Superior temporal gyrus (tissue), 1 donor: ENCODE measurements at regions not wholly inside any gene's neighbourhood (a gene's known extent, or its start where the extent isn't known, plus 50 kb on each side); places are given as distances from the start of the nearest gene placed in this dataset.
A peak's percentile ranks its signal among the peaks of the same experiment; 100 is the strongest.
"Not testable (repeated sequence)": the region's sequence is repeated elsewhere in the genome, so short reads cannot be mapped to it uniquely, and the experiment has no call there.

Experiments used
- DNase-seq: peaks from one replicate; pipeline ENCODE4 v3.0.0-alpha.2; 2016; ENCODE audit errors: extremely low spot score

DNA sequence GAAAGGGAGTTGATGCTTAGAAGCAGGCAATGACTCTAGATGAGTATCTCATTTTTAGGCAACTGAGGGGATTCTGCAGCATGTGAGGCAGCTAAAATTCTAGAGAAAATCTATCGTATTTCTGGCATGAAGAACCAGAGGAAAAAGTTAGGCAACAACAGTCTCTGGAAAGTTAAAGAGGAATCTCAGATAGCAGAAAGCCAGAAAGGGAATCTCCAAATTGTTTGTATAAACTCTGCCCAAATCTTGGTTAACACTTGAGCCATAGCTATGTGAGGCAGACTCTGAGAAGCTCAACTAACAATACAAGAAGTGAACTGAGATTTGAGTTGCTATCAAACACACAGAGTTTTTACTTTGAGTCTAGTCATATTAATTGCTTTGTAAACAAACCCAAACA lies 215.8 kb upstream of the FZD8 start:
- no peak for DNase-seq

DNA sequence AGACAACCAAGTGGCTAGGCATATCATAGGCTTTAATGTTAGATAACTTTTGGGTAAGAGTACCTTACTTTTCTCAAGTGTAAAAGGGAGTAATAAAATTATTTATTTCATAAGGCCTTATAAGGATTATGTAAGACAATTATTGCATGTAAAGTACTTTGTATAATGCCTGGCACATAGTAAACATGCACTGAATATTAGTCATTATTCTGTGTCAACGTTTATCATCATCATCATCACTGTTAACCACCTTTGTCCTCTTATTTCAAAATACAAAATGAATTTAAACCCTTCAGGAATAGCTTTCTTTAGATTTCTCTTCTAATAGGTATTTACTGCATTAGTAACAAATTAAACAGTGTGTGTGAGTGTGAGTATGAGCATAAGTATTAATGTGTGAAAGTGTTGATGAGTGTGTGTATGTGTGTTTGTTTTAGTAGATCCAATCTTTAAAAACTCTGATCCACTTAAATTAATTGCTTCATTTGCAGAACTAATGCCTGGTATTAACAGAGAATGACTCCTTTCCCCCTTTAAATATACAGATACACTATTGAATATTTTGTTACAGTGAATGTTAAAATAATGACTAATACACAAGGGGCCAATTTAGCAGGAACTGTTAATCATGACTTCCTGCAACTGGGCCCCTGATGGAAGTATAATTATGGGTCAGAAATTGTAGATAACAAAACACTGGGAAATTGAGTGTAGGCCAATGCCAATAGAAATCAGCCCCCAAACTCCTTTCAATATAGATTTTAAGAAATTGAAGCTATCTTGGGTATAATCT lies 213.3 kb upstream of the FZD8 start:
- no peak for DNase-seq

DNA sequence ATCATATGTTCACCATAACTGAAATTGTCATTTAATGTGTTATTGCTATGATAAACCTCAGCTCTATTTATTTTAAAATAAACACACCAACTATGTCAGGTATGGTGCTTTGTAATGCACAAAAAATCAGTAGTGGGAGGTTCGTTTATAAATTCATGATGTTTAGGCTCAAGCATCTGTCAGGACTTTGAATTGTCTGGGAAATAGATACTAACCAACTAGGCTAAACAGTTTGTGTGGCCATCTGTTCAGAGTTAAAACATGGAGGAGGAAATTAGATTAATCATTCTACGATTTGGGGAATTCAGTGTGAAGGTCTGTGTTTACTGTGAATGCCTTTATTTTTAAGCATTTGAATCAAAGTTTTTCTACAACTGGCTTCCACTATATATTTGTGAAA lies 212.6 kb upstream of the FZD8 start:
- DNase-seq = no peak

DNA sequence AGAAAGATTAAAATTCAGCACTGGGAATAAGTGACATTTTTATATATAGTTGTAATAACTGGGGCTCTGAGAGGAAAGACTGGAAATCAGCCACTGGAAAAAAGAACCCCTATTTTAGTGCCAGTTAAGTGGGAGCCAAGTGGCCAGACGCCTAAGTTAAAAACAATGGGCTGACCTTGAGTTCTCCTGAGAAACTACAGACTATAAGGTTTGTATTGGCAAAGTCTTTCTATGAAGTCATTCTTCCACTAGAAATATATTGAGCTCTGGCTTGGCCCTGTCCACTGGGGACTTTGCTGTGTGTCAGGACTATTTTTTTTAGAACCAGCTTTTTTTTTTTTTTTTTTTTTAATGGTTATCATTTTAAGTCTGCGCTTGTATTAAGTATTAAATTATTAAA lies 210.6 kb upstream of the FZD8 start:
- DNase-seq = no peak

DNA sequence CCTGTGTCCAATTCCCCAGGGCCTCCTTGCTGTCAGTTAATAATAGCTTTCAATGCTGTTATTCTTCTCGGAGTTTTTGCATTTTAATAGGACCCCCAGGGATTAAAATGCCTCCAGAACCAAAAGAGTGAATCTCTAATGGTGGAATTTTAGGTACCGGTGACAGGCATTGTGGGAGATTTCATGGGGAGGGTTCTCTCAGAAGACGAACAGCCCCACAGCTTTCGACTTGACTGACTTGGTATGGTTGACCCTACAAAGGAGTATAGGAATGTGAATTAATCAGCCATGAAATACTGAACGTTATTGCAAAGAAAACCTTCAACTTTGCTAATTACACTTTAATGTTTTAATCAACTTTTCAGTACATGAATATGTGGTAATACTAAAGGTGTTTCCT lies 206.3 kb upstream of the FZD8 start:
- DNase-seq = no peak

DNA sequence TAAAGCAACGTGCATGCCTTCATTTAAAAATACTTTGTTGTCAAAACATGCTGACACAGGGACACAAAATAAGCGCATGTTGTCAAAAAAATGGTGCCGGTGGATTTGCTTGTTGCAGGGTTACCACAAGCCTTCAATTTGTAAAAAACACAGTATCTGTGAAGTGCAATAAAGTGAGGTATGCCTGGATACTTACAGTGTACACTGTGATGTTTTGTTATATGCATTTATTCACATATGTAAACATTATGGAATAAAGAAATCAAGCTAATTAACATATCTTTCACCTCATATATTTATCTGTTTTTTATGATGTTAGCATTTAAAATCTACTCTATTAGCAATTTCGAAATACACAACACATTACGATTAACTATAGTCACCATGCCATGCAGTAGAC lies 202.6 kb upstream of the FZD8 start:
- DNase-seq = no peak

DNA sequence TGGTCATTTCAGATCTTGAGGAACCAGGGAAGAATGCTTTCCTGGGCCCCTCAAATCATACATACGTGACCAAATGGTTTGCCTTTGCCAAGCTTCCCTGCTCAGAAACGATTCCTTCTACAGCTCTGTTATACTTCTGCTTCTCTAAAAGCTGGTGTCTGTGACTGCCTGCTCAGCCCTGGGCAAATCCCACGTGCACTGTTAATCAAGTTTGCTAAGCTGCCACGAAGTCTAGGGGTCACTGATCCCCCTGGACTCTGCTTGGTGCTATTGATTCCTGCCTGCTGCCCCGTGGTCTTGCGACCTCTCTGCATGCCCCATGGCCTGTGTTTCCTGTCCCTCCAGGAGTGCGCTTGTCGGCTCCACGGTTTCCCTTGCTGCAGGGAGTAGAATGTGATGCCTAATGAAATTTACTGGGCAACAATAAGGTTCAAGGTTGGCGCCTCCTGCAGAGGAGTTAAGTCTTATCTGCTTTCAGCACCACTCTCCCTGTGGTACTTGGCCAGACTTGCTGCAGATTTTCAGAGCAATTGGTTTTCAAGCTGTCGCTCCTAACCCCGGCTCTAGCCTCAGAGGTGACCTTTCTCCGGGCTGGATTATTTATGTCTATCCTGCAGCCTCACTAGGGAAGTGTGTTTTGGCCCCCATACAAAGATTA lies 201.6 kb upstream of the FZD8 start:
- DNase-seq = no peak

DNA sequence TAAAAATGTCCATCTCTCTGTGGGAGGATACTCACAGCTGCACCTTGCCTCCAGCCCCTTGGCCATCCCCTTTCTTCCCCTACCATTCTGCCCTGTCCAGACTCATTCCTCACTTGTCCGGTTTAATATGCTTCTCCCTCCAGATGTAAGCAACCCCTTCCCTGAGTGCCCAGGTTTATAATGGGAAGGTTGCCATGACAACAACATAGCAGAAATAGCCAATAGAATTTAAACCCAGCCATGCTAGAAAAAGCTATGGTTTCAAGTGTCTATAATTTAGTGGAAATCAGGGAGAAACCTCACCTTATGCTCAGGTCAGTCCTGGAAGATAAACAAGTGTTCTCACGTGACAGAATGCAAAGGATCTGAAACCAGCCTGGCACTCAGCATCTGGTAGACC lies 196.0 kb upstream of the FZD8 start:
- DNase-seq = no peak

DNA sequence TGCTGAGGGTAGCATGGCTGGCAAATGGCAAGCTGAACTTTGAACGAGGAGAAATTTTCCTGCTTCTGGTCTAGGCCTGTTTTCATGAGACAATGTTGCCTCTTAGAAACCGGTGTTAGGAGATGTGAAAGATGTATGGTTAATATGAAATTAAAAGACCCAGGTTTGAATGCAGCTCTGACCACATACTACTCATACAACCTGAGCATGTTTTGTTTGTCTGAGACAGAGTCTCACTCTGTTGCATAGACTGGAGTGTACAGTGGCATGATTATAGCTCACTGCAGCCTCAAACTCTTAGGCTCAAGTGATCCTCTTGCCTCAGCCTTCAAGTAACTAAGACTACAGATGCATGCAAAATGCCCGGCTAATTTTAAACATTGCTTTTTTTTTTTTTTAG lies 193.4 kb upstream of the FZD8 start:
- DNase-seq = no peak

DNA sequence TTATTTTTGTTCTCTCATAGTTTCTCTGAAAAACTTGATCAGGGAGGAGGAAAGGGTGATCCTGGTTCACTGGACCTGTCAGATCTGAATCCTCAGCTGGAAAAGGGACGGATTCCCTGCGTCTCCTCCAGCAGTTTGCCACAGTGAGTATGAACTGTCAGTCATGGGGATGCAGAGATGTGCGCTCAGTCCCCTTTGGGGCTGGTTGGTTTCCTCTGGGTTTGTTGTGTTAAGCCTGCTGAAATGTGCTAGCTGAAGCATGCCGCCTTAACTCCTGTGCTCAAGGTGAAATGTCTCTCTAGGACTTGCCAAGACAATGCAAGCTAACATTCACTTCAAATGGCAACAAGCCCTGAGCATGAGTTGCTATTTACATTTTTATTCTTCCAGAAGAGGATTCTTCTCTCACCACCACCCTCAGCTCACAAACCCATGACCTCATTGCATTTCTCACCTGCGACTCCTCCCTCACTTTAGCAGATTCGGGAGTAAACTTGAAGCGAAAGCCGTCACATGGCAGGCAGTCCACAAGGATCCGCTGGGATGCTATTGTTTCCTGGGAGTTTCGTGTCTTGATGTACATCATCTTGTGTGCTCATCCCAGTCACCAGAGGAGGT lies 192.9 kb upstream of the FZD8 start:
- no peak for DNase-seq

DNA sequence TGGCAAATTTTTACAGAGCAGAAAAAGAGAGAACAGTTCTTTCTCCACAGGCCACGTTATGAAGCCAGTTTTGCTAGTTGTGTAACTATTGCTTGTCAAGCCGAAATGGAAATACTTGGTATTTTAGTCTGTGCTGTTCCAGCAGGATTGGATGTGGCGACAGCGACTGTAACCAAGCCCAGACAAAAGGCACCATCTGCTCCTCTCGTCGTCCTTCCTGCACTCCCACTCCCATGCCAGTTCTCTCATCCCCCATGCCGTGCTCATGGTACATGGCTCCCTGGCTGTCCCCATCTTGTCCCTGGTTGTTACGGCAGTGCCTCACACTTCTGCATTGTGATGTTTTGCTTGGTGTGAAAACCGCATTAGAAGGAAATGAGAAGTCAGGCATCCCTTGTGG lies 185.7 kb upstream of the FZD8 start:
- peak; percentile 56 for DNase-seq

DNA sequence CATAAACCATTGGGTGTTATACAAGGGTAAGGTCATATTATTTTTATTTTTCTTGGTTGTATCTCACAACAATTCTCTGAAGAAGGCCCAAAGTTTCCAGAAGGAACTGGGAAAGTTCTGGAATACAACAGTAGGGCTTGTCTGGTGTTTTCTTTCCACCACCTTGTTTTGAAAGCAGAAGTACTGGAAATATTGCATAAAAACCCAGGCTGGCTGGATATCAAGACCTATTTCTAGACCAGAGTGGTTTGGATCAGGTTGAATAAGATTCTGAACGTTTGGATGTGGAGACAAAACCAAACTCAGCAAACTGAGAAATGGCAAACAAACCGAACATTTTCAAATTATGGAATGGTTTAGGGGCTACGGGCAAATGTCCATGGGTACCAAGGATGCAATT lies 182.6 kb upstream of the FZD8 start:
- no peak for DNase-seq

DNA sequence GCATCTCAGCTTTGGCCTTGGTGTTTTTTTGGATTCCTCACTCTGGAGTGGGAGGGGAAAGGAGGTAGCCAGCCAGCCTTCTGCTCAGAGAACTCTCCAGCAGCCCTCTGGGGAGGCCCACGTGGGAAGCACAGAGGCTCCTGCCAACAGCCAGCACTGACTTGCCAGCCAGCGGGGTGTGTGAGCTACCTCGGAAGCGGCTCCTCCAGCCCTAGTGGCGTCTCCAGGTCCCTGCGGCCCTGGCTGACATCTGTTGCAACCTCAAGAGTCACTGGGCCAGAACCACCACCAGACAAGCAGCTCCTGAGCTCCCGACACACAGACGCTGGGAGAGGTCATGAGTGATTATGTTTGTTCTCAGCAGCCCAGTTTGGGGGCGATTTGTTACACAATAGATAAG lies 180.2 kb upstream of the FZD8 start:
- peak; percentile 47 for DNase-seq

DNA sequence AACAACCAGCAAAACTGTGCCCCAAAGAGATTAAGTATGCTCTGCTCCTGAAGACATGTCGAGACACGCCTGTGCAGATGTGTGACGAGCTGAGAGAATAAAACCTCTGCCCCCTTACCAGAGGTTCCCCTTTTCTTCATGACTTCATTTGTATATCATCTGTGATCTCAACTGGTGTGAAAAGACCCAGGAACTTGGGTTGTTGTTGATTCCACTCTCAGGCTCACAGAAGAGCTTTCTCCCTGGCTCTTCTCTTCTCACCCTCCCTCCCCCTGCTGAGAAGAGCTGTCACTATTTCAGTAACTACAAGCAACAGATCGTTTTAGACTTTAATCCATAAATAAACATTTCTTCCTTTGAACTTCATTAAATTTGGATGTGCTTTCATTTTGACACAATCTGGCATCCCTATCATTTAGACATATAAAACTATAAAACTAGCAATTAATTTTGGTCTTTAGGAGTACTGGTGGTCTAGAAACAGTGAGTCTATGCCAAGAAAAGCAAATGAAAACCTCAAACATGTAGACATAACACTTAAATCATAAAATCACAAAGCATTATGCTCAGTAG lies 179.3 kb upstream of the FZD8 start:
- no peak for DNase-seq

DNA sequence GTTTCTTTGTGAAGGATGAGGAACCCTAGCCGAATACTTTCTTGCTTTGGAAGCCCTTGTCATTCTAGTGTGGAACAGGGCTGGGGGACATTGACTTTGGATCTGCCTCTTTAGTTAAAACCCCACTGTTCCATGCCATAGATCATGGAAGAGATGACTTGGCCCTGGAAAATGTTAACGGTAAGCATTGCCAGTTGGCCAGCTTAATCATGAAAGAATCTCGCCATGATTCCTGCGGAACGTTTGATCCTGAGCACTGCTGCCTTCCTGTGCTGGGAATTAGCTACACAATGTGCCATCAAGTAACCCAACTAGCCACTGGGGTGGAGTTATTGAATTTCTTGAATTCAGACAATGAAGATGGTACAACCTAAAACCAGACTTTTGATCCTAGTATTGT lies 177.6 kb upstream of the FZD8 start:
- DNase-seq = no peak

DNA sequence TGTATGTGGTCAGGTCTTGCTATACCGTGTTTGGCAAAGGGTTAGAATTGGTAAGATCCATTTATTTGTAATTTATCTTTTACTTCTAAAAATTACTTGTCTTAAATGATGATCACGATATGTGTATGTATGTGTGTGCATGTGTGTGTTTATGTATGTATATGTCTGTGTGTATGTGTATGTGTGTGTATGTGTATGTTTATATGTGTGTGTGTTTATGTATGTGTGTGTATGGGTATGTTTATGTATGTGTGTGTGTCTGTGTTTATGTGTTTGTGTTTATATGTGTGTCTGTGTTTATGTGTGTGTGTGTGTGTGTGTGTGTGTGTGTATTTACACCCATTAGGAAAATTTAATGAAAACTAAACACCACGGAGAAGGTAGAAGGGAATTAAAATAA lies 176.9 kb upstream of the FZD8 start:
- DNase-seq = no peak

DNA sequence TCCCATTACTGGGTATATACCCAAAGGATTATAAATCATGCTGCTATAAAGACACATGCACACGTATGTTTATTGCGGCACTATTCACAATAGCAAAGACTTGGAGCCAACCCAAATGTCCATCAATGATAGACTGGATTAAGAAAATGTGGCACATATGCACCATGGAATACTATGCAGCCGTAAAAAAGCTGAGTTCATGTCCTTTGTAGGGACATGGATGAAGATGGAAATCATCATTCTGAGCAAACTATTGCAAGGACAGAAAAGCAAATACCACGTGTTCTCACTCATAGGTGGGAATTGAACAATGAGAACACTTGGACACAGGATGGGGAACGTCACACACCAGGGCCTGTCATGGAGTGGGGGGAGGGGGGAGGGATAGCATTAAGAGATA lies 175.0 kb upstream of the FZD8 start:
- DNase-seq = not testable (repeated sequence)

DNA sequence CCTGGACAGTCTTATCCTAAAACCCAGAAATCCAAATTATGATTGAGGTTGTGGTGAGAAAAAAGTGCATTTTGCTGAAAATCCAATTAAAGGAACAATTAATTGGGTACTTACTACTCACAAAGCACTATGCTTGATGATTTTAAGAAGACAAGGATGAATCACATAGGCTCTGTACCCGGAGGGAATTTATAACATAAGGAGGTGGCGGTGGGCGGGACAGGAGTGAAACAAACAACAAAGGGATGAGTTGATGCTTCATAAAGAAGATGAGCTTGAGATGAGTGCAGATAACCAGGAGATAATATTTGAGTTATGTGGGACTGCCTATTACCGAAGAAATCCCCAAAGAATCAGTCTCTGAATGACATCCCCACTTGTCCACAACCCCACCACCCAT lies 171.1 kb upstream of the FZD8 start:
- DNase-seq = no peak

DNA sequence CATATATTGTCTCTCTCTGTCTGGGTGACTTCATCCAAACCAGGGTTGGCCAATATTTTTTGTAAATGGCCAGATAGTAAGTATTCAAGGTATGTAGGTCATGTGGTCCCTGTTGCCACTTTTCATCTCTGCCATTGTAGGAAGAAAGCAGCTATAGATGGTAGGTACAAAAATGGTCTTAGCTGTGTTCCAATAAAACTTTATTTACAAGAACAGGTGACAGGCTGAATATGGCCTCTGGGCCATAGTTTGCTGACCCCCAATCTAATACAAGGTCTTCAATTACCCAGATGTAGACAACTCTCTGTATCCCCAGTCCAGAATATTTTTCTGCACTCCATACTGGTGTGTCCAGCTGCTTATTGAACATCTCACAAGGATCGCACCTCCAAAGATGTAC lies 166.2 kb upstream of the FZD8 start:
- DNase-seq = no peak

DNA sequence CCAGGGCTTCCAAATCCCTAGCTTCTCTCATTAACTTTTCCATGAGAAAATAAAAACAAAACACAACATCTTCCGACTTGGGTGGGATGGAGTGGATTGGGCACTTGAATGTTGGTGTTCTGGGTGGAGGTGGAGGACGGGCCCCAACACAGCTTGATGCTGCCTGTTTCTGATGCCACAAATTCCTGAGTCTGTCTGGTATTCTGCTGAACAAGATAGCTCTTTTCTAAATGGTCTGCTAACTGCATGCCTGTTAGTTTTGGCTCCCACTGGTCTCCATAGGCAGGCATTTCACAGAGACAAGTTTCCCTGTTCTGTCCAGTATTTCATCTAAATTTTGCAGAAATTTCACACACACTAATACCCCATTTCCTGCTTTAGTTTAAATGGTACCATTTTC lies 160.9 kb upstream of the FZD8 start:
- DNase-seq = no peak

DNA sequence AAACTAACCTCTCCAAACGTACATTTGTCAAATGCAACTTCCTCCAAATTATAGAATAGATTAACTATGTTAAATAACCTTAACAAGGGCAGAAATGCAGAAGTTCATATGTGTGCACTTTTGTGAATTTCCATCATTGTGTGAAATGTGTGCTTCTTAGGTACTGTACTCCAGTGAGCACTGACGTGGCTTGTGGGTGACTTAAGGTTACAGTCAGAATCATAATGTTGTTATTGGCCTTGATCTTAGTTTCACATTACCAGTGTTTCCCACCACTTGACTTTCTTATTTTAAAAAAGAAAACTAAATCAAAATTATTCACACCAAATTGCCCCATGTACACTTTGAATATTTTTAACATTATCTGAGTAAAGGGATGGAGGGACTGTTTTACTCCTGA lies 155.1 kb upstream of the FZD8 start:
- no peak for DNase-seq

DNA sequence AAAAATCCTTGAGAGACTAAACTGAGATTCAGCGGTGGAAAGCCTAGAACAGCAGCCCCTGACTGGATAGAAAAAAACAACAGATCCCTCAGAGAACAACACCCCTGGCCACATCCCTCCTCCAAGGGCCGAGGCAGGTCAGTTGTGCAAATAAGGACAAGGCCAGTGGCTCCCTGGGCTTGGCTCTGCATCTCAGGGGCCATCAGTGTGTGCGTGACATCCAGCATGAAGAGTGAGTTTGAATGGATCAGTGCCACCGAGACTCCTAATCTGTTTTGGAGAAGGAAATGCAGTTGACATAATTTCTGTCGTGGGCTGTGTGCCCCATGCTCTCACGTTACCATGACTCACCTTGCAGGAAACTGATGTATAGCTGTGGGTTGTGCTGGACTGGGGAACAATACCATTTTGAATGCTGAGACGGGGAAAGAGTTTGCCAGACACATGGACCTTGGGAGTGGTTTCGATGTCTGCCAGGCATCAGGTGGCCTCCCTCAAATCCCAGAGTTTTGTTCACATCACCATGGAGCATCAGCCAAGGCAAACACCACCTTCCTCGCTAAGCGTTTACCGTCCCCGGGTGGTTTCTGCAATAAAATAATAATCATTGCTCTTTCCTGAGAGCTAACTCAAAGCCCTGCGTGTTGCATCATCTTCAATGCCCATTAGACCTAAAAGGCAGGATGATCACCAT lies 153.2 kb upstream of the FZD8 start:
- DNase-seq = no peak
